MG63 (cell line): ENCODE measurements at regions not wholly inside any gene's neighbourhood (a gene's known extent, or its start where the extent isn't known, plus 50 kb on each side); places are given as distances from the start of the nearest gene placed in this dataset.
A peak's percentile ranks its signal among the peaks of the same experiment; 100 is the strongest.
"Not testable (repeated sequence)": the region's sequence is repeated elsewhere in the genome, so short reads cannot be mapped to it uniquely, and the experiment has no call there.

Experiments
- DNase-seq: peaks from one replicate; pipeline ENCODE4 v3.0.0-alpha.2; 2020
- H3K27me3 ChIP-seq: fragments of 250-450 bp; sonication (Bioruptor Pico); 2 replicates; pipeline ENCODE4 v1.5.1; 2020; ENCODE audit warnings: mild to moderate bottlenecking, moderate library complexity
- H3K36me3 ChIP-seq: fragments of 250-450 bp; sonication (Bioruptor Pico); 2 replicates; pipeline ENCODE4 v1.5.1; 2020; ENCODE audit warnings: mild to moderate bottlenecking, moderate library complexity
- H3K4me3 ChIP-seq: fragments of 250-450 bp; sonication (Bioruptor Pico); 2 replicates; pipeline ENCODE4 v1.5.1; 2020; ENCODE audit warnings: mild to moderate bottlenecking, moderate library complexity
- H3K9me3 ChIP-seq: fragments of 250-450 bp; sonication (Bioruptor Pico); 2 replicates; pipeline ENCODE4 v1.5.1; 2020; ENCODE audit warnings: mild to moderate bottlenecking, moderate library complexity

GRCh38 chr7:142592231-142592630 is 157.0 kb upstream of the PRSS1 start:
- no peaks in the 10 kb centered on the region for H3K36me3 ChIP-seq
- no peak overlapping the region for H3K4me3 ChIP-seq
- H3K9me3 ChIP-seq, result no peaks in the 10 kb centered on the region
- no peak for DNase-seq
- no peaks in the 10 kb centered on the region for H3K27me3 ChIP-seq

GRCh38 chr7:142590830-142591457 is 158.3 kb upstream of the PRSS1 start:
- no peak for DNase-seq
- H3K4me3 ChIP-seq, result no peak overlapping the region
- H3K36me3 ChIP-seq, result no peaks in the 10 kb centered on the region
- no peaks in the 10 kb centered on the region for H3K27me3 ChIP-seq
- H3K9me3 ChIP-seq, result no peaks in the 10 kb centered on the region

GRCh38 chr7:142590077-142590476 is 159.2 kb upstream of the PRSS1 start:
- DNase-seq, result no peak
- no peaks in the 10 kb centered on the region for H3K36me3 ChIP-seq
- H3K9me3 ChIP-seq, result no peaks in the 10 kb centered on the region
- H3K4me3 ChIP-seq, result no peak overlapping the region
- H3K27me3 ChIP-seq, result no peaks in the 10 kb centered on the region

GRCh38 chr7:142587578-142588191 is 161.6 kb upstream of the PRSS1 start:
- peak; percentile 15 for DNase-seq
- no peak overlapping the region for H3K4me3 ChIP-seq
- H3K9me3 ChIP-seq, result no peaks in the 10 kb centered on the region
- no peaks in the 10 kb centered on the region for H3K36me3 ChIP-seq
- H3K27me3 ChIP-seq, result no peaks in the 10 kb centered on the region

- H3K9me3 ChIP-seq, result no peaks in the 10 kb centered on the region
- no peaks in the 10 kb centered on the region for H3K36me3 ChIP-seq
Observed at GRCh38 chr7:142586611-142587010, 162.7 kb upstream of the PRSS1 start.

GRCh38 chr7:142585425-142585824 is 163.8 kb upstream of the PRSS1 start:
- Histone ChIP-seq H3K9me3 (no peaks in the 10 kb centered on the region), H3K36me3 (no peaks in the 10 kb centered on the region), H3K4me3 (no peak overlapping the region), H3K27me3 (no peaks in the 10 kb centered on the region)
- no peak for DNase-seq

More at GRCh38 chr7:142586611-142587010, 162.7 kb upstream of the PRSS1 start:
- Histone ChIP-seq H3K4me3 (no peak overlapping the region), H3K27me3 (no peaks in the 10 kb centered on the region)
- no peak for DNase-seq

GRCh38 chr7:142584765-142585164 is 164.5 kb upstream of the PRSS1 start:
- no peak for DNase-seq
- H3K36me3 ChIP-seq, result no peaks in the 10 kb centered on the region
- no peak overlapping the region for H3K4me3 ChIP-seq
- H3K27me3 ChIP-seq, result no peaks in the 10 kb centered on the region
- no peaks in the 10 kb centered on the region for H3K9me3 ChIP-seq

GRCh38 chr7:142583446-142583845 is 165.8 kb upstream of the PRSS1 start:
- Histone ChIP-seq H3K27me3 (no peaks in the 10 kb centered on the region), H3K9me3 (no peaks in the 10 kb centered on the region), H3K4me3 (no peak overlapping the region), H3K36me3 (no peaks in the 10 kb centered on the region)
- DNase-seq, result peak; percentile 79

GRCh38 chr7:142582351-142582750 is 166.9 kb upstream of the PRSS1 start:
- no peaks in the 10 kb centered on the region for H3K9me3 ChIP-seq
- H3K4me3 ChIP-seq, result no peak overlapping the region
- DNase-seq, result no peak
- no peaks in the 10 kb centered on the region for H3K36me3 ChIP-seq
- H3K27me3 ChIP-seq, result no peaks in the 10 kb centered on the region

GRCh38 chr7:142581341-142581740 is 167.9 kb upstream of the PRSS1 start:
- no peak for DNase-seq

GRCh38 chr7:142579946-142580345 is 169.3 kb upstream of the PRSS1 start:
- Histone ChIP-seq H3K27me3 (no peaks in the 10 kb centered on the region), H3K9me3 (no peaks in the 10 kb centered on the region), H3K36me3 (no peaks in the 10 kb centered on the region), H3K4me3 (no peak overlapping the region)
- DNase-seq, result no peak

More at GRCh38 chr7:142581341-142581740, 167.9 kb upstream of the PRSS1 start:
- no peaks in the 10 kb centered on the region for H3K27me3 ChIP-seq
- H3K9me3 ChIP-seq, result no peaks in the 10 kb centered on the region
- no peak overlapping the region for H3K4me3 ChIP-seq
- no peaks in the 10 kb centered on the region for H3K36me3 ChIP-seq

- not testable (repeated sequence) for DNase-seq, H3K4me3 ChIP-seq, H3K9me3 ChIP-seq, H3K36me3 ChIP-seq, H3K27me3 ChIP-seq
Observed at GRCh38 chr7:142575351-142575750, 173.9 kb upstream of the PRSS1 start.

GRCh38 chr7:142571581-142571980 is 177.7 kb upstream of the PRSS1 start:
- Histone ChIP-seq H3K4me3 (no peak overlapping the region), H3K36me3 (no peaks in the 10 kb centered on the region), H3K9me3 (no peaks in the 10 kb centered on the region), H3K27me3 (no peaks in the 10 kb centered on the region)
- no peak for DNase-seq

- no peaks in the 10 kb centered on the region for H3K27me3 ChIP-seq
- no peak for DNase-seq
- H3K9me3 ChIP-seq, result no peaks in the 10 kb centered on the region
- H3K36me3 ChIP-seq, result no peaks in the 10 kb centered on the region
- no peak overlapping the region for H3K4me3 ChIP-seq
Observed at GRCh38 chr7:142569851-142570250, 179.4 kb upstream of the PRSS1 start.

- Histone ChIP-seq H3K4me3 (no peak overlapping the region), H3K36me3 (no peaks in the 10 kb centered on the region), H3K9me3 (no peaks in the 10 kb centered on the region), H3K27me3 (no peaks in the 10 kb centered on the region)
- DNase-seq, result peak; percentile 49
Observed at GRCh38 chr7:142568435-142569097, 180.7 kb upstream of the PRSS1 start.

- no peaks in the 10 kb centered on the region for H3K36me3 ChIP-seq
- H3K27me3 ChIP-seq, result no peaks in the 10 kb centered on the region
- H3K9me3 ChIP-seq, result no peaks in the 10 kb centered on the region
- DNase-seq, result no peak
- no peak overlapping the region for H3K4me3 ChIP-seq
Observed at GRCh38 chr7:142567201-142568075, 181.8 kb upstream of the PRSS1 start.

GRCh38 chr7:142566271-142566670 is 183.0 kb upstream of the PRSS1 start:
- Histone ChIP-seq H3K9me3 (no peaks in the 10 kb centered on the region), H3K36me3 (no peaks in the 10 kb centered on the region), H3K4me3 (no peak overlapping the region), H3K27me3 (no peaks in the 10 kb centered on the region)
- no peak for DNase-seq
